Osteocyte (in vitro differentiated cells): ENCODE measurements at regions not wholly inside any gene's neighbourhood (a gene's known extent, or its start where the extent isn't known, plus 50 kb on each side); places are given as distances from the start of the nearest gene placed in this dataset.

Experiments
- DNase-seq: peaks from one replicate; pipeline ENCODE4 v3.0.0; 2021; ENCODE audit warnings: mixed read lengths; ENCODE audit not compliant: unreplicated experiment; ENCODE audit errors: extremely low spot score
- H3K27ac Mint-ChIP-seq: one replicate; pipeline ENCODE4 v1.8.0; 2021; ENCODE audit warnings: mild to moderate bottlenecking, mixed read lengths; ENCODE audit not compliant: unreplicated experiment
- H3K27me3 Mint-ChIP-seq: one replicate; pipeline ENCODE4 v1.8.0; 2021; ENCODE audit warnings: mixed read lengths; ENCODE audit not compliant: unreplicated experiment
- H3K36me3 Mint-ChIP-seq: one replicate; pipeline ENCODE4 v1.8.0; 2021; ENCODE audit warnings: mixed read lengths; ENCODE audit not compliant: unreplicated experiment
- H3K4me1 Mint-ChIP-seq: one replicate; pipeline ENCODE4 v1.8.0; 2021; ENCODE audit warnings: mixed read lengths; ENCODE audit not compliant: unreplicated experiment
- H3K4me3 Mint-ChIP-seq: one replicate; pipeline ENCODE4 v1.8.0; 2021; ENCODE audit warnings: mild to moderate bottlenecking, moderate library complexity, mixed read lengths; ENCODE audit not compliant: unreplicated experiment
- H3K9me3 Mint-ChIP-seq: one replicate; pipeline ENCODE4 v1.8.0; 2021; ENCODE audit warnings: mixed read lengths; ENCODE audit not compliant: unreplicated experiment
- CTCF ChIP-seq: fragments of 200-600 bp; sonication (generic); IDR thresholded peaks from 2 replicates; pipeline ENCODE4 v1.5.0; 2021; ENCODE audit warnings: antibody characterized with exemption, mild to moderate bottlenecking, moderate library complexity

GRCh38 chr4:62407534-62407933 lies 1207.4 kb downstream of the ADGRL3 start:
- no peak for DNase-seq
- Mint-ChIP-seq H3K27me3 (no peaks in the 10 kb centered on the region), H3K4me1 (no peaks in the 10 kb centered on the region), H3K9me3 (no peaks in the 10 kb centered on the region), H3K27ac (no peak overlapping the region), H3K36me3 (no peaks in the 10 kb centered on the region), H3K4me3 (no peak overlapping the region)
- no peak for TF ChIP-seq CTCF

GRCh38 chr4:62402088-62402806 lies 1202.1 kb downstream of the ADGRL3 start:
- no peak overlapping the region for H3K4me3 Mint-ChIP-seq
- H3K27me3 Mint-ChIP-seq: no peaks in the 10 kb centered on the region
- H3K36me3 Mint-ChIP-seq: no peaks in the 10 kb centered on the region
- TF ChIP-seq CTCF: no peak
- no peak overlapping the region for H3K27ac Mint-ChIP-seq
- no peak for DNase-seq
- no peaks in the 10 kb centered on the region for H3K9me3 Mint-ChIP-seq
- H3K4me1 Mint-ChIP-seq: no peaks in the 10 kb centered on the region

GRCh38 chr4:62399242-62399641 lies 1199.1 kb downstream of the ADGRL3 start:
- H3K4me1 Mint-ChIP-seq: no peaks in the 10 kb centered on the region
- no peak overlapping the region for H3K27ac Mint-ChIP-seq
- H3K36me3 Mint-ChIP-seq: no peaks in the 10 kb centered on the region
- no peak for DNase-seq
- H3K27me3 Mint-ChIP-seq: no peaks in the 10 kb centered on the region
- H3K9me3 Mint-ChIP-seq: no peaks in the 10 kb centered on the region
- no peak overlapping the region for H3K4me3 Mint-ChIP-seq
- no peak for TF ChIP-seq CTCF

GRCh38 chr4:62398318-62398717 lies 1198.2 kb downstream of the ADGRL3 start:
- Mint-ChIP-seq H3K27ac (no peak overlapping the region), H3K4me3 (no peak overlapping the region), H3K4me1 (no peaks in the 10 kb centered on the region), H3K9me3 (no peaks in the 10 kb centered on the region), H3K27me3 (no peaks in the 10 kb centered on the region), H3K36me3 (no peaks in the 10 kb centered on the region)
- no peak for DNase-seq
- no peak for TF ChIP-seq CTCF

GRCh38 chr4:62394766-62395165 lies 1194.6 kb downstream of the ADGRL3 start:
- H3K4me1 Mint-ChIP-seq: no peaks in the 10 kb centered on the region
- no peak overlapping the region for H3K4me3 Mint-ChIP-seq
- DNase-seq: no peak
- H3K27me3 Mint-ChIP-seq: no peaks in the 10 kb centered on the region
- H3K27ac Mint-ChIP-seq: no peak overlapping the region
- TF ChIP-seq CTCF: no peak
- no peaks in the 10 kb centered on the region for H3K36me3 Mint-ChIP-seq
- H3K9me3 Mint-ChIP-seq: no peaks in the 10 kb centered on the region
